GM19452 (cell line): ENCODE measurements at regions not wholly inside any gene's neighbourhood (a gene's known extent, or its start where the extent isn't known, plus 50 kb on each side); places are given as distances from the start of the nearest gene placed in this dataset.

Experiments
- ATAC-seq: cut with Tn5 transposase; IDR thresholded peaks from one replicate; pipeline ENCODE4 v1.9.1; 2021; ENCODE audit not compliant: unreplicated experiment

DNA sequence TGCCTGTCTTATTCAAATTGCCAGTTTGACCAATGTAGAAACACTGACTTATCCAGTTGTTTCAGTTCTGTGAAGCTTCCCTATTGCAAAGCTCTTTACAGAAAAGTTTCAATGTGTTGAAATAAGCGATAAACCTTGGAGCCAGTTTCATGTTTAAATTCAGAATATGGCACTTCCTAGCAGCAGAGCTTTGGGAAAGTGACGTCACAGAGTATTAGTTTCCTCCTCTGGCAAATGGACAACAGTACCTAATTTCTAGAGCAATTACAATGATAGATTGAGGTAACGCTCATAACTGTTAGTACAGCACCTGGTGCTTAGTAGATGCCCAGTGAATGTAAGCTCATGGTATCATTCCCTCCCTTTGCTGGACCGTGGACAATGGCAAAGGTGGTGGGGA is 527.5 kb upstream of the DAB1 start:
- no peak for ATAC-seq

DNA sequence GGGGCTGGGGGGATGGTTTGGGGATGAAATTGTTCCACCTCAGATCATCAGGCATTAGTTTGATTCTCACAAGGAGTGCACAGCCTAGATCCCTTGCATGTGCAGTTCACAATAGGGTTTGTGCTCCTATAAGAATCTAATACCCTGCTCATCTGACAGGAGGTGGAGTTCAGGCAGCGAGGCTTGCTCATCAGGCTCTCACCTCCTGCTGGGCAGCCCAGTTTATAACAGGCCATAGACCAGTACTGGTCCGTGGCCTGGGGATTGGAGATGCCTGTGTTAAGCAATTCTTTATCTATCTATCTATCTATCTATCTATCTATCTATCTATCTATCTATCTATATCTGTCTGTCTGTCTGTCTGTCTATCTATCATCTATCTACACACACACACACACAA is 525.3 kb upstream of the DAB1 start:
- no peak for ATAC-seq

DNA sequence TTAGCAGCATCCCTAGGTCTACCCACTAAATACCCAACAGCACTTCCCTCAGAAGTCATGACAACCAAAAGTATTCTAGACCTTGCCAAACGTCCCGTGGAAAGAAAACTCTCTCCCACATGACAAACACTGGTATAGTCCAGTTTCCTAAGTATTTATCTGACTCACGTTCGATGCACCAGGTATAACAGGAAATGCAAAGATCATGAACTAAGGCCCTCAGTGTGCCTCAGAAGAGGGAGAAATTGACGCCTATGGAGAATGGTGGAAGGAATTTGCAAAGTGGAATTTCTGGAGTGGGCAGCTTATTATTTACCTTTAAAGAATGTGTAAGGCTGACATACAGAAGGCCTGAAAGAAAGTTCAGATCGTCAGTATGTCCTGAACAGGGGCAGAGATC is 523.6 kb upstream of the DAB1 start:
- ATAC-seq, result no peak

DNA sequence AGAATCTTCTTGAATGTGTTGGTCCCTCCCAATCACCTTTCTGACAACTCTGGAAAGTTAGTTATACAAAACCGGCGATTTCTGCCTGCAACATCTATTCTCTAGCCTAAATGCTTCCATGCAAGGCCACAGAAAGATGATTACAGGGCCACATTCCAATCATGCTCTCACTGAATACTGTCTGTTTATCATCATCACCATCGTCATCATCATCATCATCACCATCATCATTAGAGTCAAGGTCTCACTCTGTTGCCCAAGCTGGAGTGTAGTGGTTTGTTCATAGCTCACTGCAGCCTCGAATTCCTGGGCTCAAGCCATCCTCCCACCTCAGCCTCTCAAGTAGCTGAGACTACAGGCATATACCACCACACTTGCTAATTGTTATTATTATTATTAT is 521.2 kb upstream of the DAB1 start:
- no peak for ATAC-seq

DNA sequence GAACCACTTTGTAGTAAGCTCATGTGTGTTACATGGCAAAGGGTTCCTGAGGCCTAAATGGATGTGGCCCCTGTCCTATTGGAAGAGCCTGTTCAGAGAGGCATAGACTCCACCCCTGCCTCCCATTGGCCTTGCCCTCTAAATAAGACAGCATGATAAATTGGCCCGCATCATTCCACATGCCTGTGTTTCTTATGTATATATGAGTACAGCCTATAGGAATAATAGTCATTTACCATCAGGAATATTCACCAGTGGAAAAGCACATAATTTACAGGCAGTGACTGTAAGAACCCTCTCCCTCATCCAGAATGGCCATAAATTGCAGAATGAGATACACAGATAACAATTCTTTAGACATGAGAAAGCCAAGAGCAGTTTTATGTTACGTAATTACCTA is 519.5 kb upstream of the DAB1 start:
- ATAC-seq, result no peak

DNA sequence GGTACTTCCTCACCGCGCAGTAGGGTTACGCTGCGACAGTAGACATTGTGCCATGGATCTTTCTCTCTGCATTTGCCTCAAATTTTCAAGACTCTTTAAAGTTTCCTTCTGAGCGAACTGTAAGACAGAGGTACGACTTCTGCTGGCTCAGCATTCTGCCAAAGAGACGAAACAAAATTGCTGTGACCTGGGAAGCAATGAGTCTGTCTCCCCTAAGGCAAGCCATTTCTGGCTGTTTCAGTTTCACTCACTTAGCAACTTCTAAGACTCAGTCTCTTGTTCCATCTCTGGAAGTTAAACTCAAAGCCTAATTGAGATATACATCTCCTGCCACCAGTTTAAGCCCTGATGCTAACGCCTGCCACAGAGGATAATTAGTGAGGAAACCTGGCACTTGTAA is 510.9 kb upstream of the DAB1 start:
- no peak for ATAC-seq

DNA sequence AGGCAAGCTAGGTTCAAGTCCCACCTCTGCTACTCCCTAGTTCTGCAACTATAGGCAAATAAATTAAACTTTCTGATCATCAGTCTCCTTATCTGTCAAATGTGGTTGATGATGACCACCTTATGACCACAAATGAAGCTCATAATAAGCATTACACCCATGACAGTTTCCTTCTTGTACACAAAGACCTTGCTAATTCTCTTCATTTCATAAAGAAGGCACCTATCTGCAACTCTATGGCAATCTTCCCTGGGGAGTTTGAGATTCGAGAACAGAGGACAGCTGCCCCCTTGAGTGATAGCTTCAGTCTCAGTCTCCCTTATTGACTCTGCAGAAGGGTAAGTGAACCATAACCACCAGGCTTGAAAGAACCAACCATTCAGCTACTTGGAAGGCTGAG is 503.1 kb upstream of the DAB1 start:
- no peak for ATAC-seq

DNA sequence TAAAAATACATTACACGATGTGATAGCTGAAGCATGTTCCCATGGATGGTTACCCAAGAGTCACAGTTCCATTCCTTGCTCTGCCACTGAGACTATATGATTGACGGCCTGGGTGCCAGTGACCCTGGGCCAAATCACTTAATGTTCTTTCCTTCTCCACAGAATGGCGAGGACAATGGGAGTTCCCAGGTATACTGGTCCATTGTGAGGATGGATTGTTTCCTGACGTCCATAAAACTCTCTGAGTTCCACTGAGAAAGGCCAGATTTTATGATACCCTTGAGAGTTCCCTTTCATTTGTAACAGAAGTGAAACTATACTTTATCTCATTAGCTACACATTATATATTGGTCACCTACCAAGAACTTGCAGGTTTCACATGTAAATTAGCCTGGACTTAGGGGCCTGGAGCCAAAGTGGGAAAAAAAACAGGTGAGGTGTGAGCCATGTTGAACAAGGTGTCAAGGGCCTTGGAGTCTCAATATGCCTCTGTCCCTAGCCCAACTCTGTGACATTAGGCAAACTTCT is 502.2 kb upstream of the DAB1 start:
- ATAC-seq, result no peak

DNA sequence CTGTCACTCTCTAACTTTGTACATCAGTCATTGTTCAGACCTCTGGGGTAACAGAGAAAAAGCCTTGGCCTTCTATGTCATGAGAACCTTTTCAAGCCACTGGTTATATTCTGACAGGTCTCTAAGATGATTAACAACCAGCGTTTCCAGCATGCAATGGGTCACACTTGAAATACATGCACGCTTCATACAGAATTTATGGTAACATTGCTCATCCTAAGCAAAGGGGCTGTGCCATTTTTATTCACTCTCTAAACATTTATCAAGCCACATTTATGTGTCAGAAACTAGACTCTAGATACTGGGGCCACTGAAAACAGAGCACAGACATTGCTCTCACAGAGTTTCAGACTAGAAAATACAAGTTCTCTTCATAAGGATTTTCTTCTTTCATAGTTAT is 501.4 kb upstream of the DAB1 start:
- ATAC-seq, result no peak

DNA sequence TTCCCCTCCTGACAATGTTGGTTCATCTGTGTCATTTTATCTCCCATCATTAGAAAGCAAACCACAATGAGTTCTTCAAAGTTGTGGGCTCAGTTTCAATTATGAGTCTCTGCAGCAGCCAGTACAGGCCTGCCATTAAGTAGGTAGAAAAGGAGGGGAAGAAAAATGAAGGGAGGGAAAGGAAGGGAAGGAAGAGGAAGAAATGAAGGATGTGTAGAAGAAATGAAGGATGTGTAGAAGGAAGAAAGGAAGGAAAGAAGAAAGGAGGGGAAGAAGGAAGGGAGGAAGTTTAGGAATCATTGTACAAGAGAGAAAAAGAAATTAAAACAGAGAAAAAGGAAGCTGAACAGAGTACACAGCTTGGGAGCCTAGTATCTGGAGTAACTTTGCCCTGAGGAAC is 498.3 kb upstream of the DAB1 start:
- ATAC-seq, result no peak

DNA sequence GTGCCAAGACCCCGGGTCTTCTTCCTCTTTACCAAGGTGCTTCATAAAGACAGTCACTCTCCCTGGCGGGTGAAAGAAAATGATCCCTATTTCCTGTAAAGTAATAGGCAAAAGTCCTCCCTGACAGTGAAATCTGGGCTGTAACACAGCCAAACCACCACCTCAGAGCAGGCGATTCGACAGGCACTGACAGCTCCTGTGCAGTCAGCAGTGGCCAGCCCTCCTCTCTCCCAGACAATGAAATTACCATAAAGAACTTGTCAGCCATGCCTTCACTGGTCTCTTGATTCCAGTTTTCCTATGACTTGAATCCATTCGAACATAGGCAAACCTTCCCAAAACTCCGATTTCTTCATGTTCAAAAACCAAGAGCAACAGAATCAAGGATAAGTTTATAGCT is 492.2 kb upstream of the DAB1 start:
- no peak for ATAC-seq

DNA sequence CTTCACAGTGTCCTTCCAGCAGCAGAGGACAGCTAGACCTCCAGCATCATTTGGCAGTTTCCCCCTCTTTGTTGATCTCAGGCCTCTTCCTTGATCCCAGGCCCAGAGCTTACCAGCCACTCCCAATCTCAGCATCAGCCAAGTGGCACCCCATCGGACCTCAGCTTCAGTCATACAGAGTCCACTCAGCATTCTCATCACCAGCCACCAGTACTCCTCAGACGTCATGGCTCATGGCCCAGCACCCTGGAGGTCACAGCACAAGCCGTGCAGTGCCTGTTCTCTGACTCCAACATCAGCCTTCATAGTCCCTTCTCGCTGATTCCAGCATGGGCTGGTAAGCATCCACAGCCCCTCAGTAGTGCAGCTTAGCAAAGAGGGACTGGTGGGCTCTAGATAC is 487.6 kb upstream of the DAB1 start:
- no peak for ATAC-seq

DNA sequence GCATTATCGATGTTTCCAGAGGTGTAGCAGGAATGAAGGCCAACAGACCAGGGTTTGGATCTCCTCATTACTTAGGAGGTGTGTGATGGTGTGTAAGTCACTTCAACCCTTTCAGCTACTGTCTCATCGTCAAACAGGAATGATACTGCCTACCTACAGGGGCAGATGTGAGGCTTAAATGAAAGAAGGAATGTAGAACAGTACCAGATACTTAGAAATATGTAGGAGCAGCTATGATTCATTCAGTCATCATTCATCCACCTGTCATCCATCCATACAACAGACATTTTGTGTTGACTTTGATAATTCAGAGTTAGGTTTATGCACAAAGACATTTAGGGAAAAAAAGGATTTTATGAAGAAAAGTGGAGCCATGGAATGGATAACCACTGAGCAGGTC is 486.9 kb upstream of the DAB1 start:
- ATAC-seq, result no peak

DNA sequence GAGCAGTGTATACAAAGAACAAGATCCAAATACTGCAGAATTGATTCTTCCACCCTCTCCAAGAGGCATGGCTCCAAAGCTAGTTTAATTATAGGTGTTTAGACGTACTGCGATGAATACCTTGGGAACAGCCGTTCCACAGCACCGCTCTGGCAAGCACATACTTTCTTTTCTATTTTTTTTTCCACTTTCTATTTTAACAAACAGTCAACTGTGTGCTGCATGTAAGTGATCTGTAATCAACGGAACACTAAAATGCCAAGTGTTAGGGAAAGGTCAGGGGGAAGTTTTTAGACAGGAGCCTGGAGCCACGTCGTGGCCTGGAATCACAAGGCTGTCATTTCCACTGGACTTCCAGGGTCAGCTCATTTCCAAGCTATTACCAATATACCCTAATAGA is 486.4 kb upstream of the DAB1 start:
- no peak for ATAC-seq

DNA sequence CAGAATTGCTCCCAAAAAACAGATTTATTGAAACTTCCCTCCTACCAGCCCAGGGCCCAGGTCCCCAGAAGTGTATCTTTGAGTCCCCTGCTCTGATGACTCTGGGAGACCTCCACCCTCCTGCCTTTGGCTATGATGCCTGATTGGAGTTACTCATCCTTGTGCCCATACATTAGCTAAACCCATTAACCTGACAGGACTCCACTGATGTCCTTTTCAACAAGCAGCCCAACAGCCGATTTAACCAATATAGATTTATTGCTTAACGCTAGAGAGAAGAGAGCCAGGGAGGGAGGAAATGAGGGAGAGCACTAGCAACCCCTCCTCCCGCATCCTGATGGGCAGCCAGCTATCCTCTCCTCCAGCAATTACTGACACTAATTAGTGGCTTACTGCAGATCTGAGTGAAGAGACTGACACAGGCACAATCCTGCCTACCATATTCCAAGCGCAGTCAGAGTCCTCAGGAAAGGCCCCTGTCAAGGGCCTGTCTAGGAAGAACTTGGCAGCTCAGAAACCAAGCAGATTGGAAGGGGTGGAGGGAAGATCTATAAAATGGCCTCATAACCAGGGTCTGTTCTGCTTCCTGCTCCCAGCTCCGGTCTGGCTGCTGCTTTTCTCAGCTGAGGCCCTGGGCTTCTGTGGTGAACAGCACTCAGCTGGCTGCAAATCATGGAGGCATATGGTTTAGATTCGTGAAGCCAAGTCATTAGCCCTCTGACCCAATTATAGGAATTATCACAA is 484.5 kb upstream of the DAB1 start:
- ATAC-seq, result no peak

DNA sequence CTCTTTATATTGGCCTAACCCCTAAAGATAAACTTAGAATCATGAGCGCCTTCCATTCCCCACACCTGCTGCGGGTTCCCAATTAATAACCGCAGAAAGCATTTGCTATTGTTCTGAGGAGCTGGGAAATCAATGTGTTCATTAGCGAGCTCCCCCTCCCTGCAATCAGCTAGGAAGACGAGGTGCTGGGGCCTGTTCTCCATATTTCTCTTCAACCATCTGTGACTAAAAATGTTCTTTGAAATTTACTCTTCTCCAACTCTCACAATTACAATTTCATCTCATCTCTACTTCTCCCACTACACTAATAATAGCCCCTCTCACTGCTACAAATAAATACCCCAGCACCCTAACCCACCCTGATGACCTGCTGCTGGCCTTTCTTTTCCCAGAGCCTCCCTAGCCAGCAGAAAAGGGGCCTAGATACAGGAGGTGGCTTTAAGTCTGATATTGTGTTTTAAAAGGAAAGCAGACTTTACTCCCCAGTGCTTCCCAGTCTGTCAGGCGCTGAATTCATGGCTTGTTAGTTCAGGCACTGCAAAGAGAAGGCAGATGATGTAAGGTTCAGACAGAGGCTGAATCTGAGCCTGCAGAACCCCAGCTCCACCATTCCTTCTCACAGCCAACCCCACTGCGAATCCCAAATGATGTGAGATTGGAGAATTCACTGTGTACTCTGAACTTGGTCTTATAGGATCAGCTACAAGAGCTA is 477.5 kb upstream of the DAB1 start:
- no peak for ATAC-seq

DNA sequence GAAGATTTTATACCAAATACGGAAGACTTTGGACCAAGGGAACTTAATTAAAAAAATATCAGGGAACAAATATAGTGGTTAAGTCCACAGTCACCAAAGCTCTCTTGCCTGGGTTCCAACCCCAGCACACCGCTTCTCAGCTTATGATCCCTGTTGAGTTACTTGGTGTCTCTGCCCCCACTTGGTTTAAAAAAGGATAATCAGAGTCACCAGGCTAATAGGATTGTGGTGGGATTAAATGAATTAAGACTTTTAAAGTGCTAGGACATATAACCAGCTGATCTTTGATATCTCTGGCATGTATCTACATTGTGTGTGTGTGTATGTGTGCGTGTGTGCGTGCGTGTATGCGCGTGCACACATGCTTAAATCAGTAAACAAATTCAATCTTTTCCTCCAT is 474.7 kb upstream of the DAB1 start:
- no peak for ATAC-seq

DNA sequence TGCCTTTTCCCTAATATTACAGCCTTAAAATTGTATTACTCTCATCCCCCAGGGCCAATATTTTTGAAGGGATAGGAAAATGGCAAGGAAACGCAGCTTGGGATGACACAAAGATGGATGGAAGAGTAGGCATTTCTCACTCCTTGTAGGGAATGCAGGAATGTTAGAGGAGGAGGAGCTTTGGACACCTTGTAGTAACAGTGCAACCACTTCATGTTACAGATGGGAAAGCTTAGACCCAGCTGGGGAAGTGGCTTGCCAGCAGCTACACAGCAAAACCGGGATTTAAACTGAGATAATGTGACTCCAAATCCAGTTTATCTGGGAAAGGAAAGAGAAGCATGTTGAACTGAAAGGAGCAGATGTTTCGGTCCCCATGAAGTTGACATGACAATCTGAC is 473.7 kb upstream of the DAB1 start:
- no peak for ATAC-seq

DNA sequence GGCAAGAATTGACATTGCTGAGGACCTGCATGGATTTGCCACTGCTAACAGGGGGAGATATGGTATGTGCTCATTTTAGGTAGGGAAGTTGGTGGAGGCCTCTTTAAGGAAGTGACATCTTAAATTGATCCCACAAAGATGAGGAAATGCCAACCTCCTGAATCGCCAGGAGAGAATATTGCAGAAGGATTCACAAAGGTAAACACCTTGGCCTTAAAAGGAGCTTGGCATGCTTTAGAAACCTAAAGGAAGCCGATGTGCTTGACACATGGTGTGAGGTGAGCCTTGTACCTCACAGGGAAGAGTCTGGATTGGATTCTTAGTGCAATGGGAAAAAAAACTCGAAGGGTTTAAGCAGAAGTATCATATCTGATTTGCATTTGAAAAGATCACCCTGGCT is 470.5 kb upstream of the DAB1 start:
- no peak for ATAC-seq

DNA sequence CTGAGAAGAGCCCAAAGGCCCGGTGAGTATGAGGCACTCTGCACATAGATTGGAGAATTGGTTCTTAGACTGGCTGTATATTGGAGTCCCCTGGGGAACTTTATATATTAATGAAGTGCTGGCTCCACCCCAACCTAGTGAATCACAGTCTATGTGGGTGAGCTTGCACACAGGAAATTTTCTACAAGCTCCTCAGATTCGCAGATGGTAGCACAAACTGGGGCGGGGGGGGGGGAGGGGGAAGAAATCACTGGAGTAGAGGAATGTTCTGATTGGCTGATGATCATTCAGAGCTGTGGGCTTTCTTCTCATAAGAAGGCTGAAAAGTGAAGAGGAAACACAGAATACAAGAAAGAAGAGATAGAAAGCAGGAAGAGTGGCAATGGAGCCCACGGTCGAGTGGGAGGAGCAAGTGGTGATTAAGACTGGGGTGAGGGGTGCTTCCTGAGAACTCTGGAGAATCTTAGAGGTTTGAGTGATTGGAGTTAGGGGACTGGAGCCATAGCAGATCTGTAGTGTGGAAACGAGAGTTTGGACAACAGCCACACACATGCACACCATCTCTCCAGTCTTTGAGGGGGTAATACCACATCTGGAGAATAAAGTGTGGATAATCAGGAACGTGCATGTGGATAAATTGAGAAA is 465.9 kb upstream of the DAB1 start:
- ATAC-seq, result no peak

DNA sequence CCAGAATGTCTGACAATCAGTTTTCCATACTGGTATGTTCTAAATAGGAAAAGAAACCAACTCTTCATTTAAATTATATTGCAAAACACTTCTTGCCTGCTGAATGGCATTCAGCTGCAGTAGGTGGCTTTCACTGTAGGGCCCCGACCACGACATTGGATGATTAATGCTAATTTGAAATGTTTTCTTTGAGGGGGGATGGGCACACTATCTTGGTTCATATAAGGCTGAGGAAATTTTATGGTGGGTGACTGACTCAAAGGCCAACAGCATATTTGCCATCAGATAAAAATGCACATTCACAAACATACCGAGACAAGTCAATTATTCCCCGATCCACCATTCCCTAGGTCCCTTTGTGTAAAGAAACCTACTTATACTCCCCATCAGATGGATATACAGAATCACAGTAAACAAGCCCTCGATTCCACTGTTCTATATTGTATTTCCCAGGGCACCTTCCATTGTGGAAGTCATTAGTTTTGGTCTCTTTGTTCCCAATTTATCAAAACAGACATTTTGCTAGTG is 464.2 kb upstream of the DAB1 start:
- ATAC-seq, result no peak

DNA sequence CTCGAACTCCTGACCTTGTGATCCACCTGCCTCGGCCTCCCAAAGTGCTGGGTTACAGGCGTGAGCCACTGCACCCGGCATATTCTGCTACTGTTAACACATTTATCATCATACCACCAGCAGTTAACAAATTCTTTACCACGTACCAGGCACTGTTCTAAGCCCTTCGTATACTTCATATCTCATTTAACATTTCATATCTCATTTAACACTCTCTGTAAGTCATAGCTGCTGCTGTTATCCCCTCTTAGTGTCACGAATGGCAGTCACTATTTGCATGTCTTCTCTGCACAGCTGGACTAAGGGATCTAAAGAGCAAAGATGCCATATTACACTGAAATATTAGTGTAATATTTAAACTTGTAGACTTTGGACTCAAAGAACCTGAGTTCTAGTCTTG is 462.5 kb upstream of the DAB1 start:
- no peak for ATAC-seq
